ENCODE measurements at regions not wholly inside any gene's neighbourhood (a gene's known extent, or its start where the extent isn't known, plus 50 kb on each side); places are given as distances from the start of the nearest gene placed in this dataset.

- TF ChIP-seq RNF2 (IDR thresholded peaks at IDR 0.05; ENCODE audit: borderline replicate concordance, low read depth, low read length, missing control alignments, poor library complexity, severe bottlenecking) (no peak), CEBPB (IDR thresholded peaks at IDR 0.05; ENCODE audit: low read depth, low read length) (no peak), ZNF274 (IDR thresholded peaks at IDR 0.05; ENCODE audit: borderline replicate concordance, extremely low read depth, low read length) (no peak)
These were observed 421.6 kb downstream of the SOX11 start (continued) for GRCh38 chr2:6113786-6114185.

Data from H1 (cell line).